BJ (cell line): ENCODE measurements at regions not wholly inside any gene's neighbourhood (a gene's known extent, or its start where the extent isn't known, plus 50 kb on each side); places are given as distances from the start of the nearest gene placed in this dataset.
"Not testable (repeated sequence)": the region's sequence is repeated elsewhere in the genome, so short reads cannot be mapped to it uniquely, and the experiment has no call there.

Experiments
- CTCF ChIA-PET: fragments of 350-600 bp; formaldehyde crosslinking; extraction: SDS; loops from one replicate; lab custom pipeline; 2021; ENCODE audit warnings: antibody characterized with exemption, inconsistent platforms; lab: Yijun Ruan, JAX
- POLR2A ChIA-PET: fragments of 300-600 bp; sonication (Branson Sonifier 250); formaldehyde crosslinking; extraction: SDS; loops from one replicate; lab custom pipeline; 2021; ENCODE audit warnings: antibody characterized with exemption; lab: Charles Lee
- DNase-seq: peaks from one replicate; pipeline ENCODE4 v3.0.0-alpha.2; 2011; ENCODE audit warnings: low read depth
- H3K27me3 ChIP-seq: 2 replicates; pipeline ENCODE4 v1.6.0; 2011; ENCODE audit warnings: low read length; ENCODE audit not compliant: control insufficient read depth, insufficient read depth
- H3K36me3 ChIP-seq: 2 replicates; pipeline ENCODE4 v1.5.1; 2011; ENCODE audit warnings: low read length; ENCODE audit not compliant: control insufficient read depth, insufficient read depth
- H3K4me3 ChIP-seq: 2 replicates; pipeline ENCODE4 v1.5.1; 2011; ENCODE audit warnings: low read depth, mild to moderate bottlenecking, control low read depth, low read length
- TF ChIP-seq, protein P1 (sequence below): IDR thresholded peaks from 2 replicates; pipeline ENCODE4 v1.5.1; 2011; ENCODE audit warnings: low read depth, mild to moderate bottlenecking, control low read depth, inconsistent platforms, low read length, moderate library complexity; ENCODE audit not compliant: insufficient read depth

GRCh38 chr20:58039274-58040092, 189.0 kb downstream of the ANKRD60 start:
- no peak for DNase-seq
- H3K36me3 ChIP-seq, result no peaks in the 10 kb centered on the region
- TF ChIP-seq, protein P1, sequence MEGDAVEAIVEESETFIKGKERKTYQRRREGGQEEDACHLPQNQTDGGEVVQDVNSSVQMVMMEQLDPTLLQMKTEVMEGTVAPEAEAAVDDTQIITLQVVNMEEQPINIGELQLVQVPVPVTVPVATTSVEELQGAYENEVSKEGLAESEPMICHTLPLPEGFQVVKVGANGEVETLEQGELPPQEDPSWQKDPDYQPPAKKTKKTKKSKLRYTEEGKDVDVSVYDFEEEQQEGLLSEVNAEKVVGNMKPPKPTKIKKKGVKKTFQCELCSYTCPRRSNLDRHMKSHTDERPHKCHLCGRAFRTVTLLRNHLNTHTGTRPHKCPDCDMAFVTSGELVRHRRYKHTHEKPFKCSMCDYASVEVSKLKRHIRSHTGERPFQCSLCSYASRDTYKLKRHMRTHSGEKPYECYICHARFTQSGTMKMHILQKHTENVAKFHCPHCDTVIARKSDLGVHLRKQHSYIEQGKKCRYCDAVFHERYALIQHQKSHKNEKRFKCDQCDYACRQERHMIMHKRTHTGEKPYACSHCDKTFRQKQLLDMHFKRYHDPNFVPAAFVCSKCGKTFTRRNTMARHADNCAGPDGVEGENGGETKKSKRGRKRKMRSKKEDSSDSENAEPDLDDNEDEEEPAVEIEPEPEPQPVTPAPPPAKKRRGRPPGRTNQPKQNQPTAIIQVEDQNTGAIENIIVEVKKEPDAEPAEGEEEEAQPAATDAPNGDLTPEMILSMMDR, result no peak
- POLR2A ChIA-PET, result no interaction called here
- CTCF ChIA-PET, result interaction anchor here (0.8 to 1.0 kb wide), 2 partner anchors 19 to 47 kb away, joined by 3 read pairs; no protein-coding TSS in a partner anchor
- H3K27me3 ChIP-seq, result peaks cover 6% of the 10 kb centered on the region
- no peak overlapping the region for H3K4me3 ChIP-seq

GRCh38 chr20:58038123-58038654, 190.3 kb downstream of the ANKRD60 start:
- no peak for DNase-seq
- POLR2A ChIA-PET, result no interaction called here
- Histone ChIP-seq H3K27me3 (peaks cover 6% of the 10 kb centered on the region), H3K4me3 (no peak overlapping the region), H3K36me3 (no peaks in the 10 kb centered on the region)
- TF ChIP-seq, protein P1, result no peak
- CTCF ChIA-PET, result no interaction called here

- Histone ChIP-seq H3K4me3 (no peak overlapping the region), H3K36me3 (no peaks in the 10 kb centered on the region), H3K27me3 (peaks cover 6% of the 10 kb centered on the region)
- ChIA-PET POLR2A (no interaction called here), CTCF (no interaction called here)
- no peak for DNase-seq
- TF ChIP-seq, protein P1, result no peak
Measured at GRCh38 chr20:58037631-58038030, 190.8 kb downstream of the ANKRD60 start.

- ChIA-PET CTCF (no interaction called here), POLR2A (no interaction called here)
- Histone ChIP-seq H3K4me3 (no peak overlapping the region), H3K27me3 (peaks cover 12% of the 10 kb centered on the region), H3K36me3 (no peaks in the 10 kb centered on the region)
- TF ChIP-seq, protein P1, result no peak
- DNase-seq, result no peak
Measured at GRCh38 chr20:58033026-58033536, 195.4 kb downstream of the ANKRD60 start.

DNA sequence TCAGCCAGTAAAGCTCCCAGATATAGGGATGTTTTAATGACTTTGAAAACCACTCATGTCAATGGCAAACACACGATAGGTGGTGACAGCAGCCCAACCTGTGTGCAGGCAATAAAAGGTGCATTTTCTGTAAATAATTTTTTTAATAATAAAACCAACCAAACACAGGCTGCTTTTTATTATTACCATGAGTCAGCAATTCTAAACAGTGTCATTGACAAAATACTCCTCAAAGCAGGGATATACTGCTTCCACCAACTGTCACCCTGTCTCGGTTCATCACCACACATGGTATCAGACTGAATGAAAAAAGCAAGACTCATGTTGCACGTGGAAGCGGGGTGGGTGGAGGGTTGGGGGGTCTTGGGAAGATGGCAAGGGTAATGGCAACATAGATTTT, 195.9 kb downstream of the ANKRD60 start:
- Histone ChIP-seq H3K4me3 (no peak overlapping the region), H3K36me3 (no peaks in the 10 kb centered on the region), H3K27me3 (peaks cover 10% of the 10 kb centered on the region)
- TF ChIP-seq, protein P1, result no peak
- no peak for DNase-seq
- CTCF ChIA-PET, result no interaction called here
- POLR2A ChIA-PET, result no interaction called here

DNA sequence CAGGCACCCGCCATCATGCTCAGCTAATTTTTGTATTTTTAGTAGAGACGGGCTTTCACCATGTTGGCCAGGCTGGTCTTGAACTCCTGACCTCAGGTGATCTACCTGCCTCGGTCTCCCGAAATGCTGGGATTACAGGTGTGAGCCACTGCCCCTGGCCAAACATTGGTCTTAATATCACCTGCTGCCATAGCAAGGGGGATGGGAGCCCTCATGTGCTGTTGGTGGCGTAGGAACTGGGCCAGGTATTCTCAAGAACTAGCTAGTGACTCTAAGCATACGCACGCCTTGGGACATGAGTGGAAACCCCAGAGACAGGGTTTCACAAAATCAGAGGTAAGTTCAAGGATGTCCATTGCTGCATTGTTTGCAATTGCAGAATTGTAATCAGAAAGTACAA, 197.1 kb downstream of the ANKRD60 start:
- H3K36me3 ChIP-seq, POLR2A ChIA-PET, DNase-seq, H3K4me3 ChIP-seq, CTCF ChIA-PET, H3K27me3 ChIP-seq: not testable (repeated sequence)
